ENCODE measurements at regions not wholly inside any gene's neighbourhood (a gene's known extent, or its start where the extent isn't known, plus 50 kb on each side); places are given as distances from the start of the nearest gene placed in this dataset.
"Not testable (repeated sequence)": the region's sequence is repeated elsewhere in the genome, so short reads cannot be mapped to it uniquely, and the experiment has no call there.

DNA sequence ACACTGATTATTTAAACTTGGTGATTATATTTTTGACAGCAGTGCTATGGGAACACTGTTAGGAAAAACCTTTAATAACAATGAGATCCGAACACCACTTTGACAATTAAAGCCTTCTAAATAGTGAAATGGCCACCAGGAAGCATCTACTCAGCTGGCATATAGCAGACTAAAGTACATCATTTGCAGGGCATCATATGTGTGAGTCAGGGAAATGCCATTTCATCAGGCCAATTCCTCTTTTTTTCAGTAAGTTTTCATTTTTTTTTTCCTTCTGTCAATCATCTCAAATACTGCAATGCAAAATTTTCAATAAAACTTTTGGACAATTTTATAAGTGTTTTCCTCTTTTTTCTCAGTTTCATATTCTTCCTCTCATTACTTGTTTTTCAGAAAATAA lies 521.4 kb upstream of the SEMA3D start:
- DNase-seq: no peak

DNA sequence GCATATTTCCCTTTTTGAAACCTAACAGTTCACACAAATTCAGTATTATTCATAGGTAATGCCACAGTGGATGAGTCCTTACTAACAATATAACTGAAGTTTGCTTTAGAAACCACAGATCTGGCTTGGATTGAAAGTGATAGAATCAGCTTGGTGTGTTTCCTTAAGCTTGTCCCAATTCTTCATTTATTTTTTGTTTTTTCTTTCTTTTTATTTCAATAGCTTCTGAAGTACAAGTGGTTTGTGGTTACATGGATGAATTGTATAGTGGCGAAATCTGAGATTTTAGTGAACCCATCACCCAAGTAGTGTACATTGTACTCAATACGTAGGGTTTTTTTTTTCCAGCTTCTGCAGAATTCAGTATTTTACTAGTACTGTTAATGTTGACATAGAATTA lies 518.2 kb upstream of the SEMA3D start:
- no peak for DNase-seq

DNA sequence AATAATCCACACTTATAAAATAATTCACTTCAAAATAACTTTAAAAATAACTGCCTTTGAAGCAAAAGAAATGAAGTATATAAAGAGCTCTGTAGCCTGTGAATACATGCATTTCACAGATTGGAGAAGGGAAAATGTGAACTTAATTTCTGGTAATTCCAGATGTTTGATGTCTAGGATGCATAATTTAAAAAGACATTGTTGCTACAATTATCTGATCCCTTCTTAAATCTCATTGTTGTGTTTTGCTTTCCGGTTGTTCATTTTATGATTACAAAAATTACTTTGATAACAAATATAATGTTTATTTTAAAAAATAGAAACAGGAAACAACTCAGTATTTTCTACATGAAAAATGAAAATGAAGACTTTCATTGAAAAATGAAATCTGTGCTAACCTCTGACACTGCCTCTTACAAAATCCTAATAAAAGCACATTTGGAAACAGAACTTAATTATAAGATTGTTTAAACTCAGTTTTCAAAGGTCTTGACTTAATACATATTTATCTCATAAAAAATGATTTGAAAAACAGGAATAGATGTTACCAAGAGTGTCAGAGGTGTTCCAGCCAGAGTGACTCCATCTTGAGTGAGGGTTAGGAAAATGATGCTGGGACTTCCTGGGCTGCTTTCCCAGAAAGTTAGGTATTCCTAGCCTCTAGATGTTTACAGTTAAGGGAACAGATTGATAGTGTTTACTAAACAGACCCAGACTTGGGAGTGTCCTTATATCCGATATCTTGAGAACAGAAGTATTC lies 516.6 kb upstream of the SEMA3D start:
- DNase-seq: no peak

DNA sequence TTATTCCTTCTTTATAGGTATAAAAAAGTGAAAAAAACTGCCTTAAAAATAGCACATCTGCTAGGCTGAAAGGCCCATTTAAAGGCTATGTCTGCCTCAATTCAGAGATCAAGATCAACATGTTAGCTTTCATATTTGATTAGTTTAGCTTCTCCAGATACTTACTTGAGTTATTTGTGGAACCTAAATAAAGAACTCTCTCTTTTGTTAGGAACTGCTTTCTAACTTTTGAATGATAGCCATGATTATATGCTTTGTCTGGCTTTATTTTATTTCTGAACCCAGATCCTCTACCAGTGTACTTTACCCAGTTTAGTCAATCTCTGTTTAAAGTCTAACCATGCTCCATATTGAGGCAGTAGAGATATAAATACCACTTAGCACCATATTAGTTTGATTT lies 515.5 kb upstream of the SEMA3D start:
- DNase-seq: no peak

- no peak for DNase-seq
Measured at GRCh38 chr7:85699482-85699881, 512.6 kb upstream of the SEMA3D start.

GRCh38 chr7:85695533-85695932 lies 508.7 kb upstream of the SEMA3D start:
- DNase-seq: no peak

DNA sequence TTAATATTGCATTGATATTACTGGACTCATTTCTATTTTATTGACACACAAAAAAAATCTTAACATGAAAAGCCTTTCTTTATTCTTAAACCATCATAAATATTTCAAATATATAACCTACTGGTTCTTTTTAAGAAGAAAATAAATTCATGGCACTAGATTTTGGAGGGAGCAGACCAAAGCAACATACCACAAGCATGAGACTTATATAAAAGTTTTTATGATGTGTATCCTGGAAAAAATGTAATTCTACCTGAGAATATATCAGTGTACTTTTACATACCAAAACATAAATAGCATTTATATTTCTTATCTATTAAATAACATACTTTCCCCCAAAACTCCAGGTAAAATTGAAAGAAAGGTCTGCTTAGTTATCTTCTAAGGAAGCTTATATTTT lies 508.2 kb upstream of the SEMA3D start:
- DNase-seq: no peak

GRCh38 chr7:85693326-85693725 lies 506.5 kb upstream of the SEMA3D start:
- DNase-seq: no peak

GRCh38 chr7:85688712-85689111 lies 501.9 kb upstream of the SEMA3D start:
- no peak for DNase-seq

DNA sequence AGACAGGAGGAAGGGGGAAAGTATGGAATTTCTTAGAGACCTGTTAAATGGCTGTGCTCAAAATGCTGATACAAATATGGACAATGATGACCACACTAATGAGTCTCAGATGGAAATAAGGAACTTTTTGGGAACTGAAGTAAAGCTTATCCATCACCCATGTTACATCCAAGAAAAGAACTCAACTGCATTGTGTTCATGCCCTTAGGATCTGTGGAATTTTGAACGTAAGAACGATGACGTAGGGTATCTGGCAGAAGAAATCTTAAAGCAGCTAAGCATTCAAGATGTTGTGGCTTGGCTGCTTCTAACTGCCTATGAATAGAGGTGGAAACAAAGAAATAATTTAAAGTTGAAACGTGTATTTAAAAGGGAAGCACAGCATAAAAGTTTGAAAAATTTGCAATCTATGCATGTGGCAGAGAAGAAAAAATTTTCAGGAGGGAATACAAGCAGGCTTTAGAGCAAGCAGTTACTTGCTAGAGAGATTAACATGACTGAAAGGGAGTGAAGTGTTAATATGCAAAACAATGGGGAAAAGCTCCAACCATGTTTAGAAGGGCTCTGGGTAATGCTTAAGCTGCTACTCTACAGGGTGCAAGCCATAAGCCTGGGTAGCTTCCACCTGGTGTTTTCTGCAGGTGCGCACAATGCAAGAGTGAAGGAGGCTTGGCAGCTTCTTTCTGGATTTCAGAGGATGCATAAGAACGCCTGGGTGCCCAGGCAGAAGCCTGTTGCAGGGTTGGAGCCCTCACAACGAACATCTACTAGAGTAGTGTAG lies 499.7 kb upstream of the SEMA3D start:
- no peak for DNase-seq

DNA sequence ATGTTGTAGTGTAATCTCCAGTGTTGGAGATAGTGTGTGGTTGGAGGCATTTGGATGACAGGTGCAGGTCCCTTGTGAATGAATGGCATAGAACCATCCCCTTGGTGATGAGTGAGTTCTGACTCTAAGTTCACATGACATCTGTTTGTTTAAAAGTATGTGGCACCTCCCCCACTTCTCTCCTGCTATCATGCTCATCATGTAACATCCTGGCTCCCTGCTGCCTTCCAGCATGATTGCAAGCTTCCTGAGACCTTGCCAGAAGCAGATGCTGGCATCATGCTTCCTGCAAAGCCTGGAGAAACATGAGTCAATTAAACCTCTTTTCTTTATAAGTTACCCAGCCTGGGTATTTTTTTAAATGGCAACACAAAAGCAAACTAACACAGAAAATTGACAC lies 499.0 kb upstream of the SEMA3D start:
- DNase-seq: no peak

DNA sequence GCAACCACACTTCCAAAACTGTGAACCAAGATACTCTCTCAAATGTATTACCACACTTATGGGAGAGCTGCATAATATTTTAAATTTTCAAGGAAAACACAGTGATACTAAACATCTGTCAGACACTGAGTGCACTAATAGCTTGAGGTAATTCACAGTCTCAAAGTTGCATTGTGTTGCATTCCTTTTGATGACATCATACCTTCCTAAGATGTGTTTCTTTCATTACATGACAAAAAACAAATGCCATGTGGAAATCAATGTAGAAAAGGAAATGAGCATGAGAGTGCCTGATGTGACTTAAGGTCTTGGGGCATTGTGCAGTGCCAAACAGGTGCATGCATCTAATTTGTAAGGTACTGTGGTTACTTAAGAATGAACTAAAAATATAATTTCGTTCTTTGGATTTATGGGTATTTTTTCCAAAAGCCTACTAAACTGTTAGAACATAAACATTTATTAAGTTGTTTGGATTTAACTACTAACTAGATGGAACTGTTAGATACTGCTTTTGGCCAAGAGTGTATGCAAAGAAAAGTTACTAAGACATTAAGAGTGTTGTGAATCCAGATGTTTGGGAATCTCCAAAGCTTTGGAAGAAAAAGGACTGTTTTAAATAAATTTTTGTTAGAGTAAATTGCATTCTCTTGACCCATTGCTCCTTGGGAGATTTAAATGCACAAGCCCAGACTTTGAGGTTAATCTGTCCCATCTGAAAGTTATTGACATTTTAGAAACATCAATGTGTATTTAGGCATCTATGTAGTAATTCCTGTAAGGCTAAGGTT lies 496.2 kb upstream of the SEMA3D start:
- no peak for DNase-seq

DNA sequence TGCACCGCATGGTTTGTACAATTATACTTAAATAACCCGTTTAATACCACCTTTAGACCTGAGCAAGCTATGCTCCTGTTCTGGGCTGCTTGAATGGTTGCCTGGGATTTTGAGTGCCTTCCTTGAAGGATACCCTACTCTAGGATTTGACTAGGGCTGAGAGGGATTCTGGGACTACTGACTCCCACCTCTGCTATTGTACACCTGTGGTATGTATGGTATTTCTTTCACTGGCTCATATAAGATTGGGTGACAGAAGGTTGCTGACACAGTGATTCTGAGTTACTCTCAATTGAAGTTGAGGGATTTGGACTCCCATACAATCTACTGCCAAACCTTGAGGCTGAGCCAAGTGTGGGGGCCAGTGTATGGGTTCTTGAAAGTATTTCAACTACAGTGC lies 494.4 kb upstream of the SEMA3D start:
- DNase-seq: no peak

DNA sequence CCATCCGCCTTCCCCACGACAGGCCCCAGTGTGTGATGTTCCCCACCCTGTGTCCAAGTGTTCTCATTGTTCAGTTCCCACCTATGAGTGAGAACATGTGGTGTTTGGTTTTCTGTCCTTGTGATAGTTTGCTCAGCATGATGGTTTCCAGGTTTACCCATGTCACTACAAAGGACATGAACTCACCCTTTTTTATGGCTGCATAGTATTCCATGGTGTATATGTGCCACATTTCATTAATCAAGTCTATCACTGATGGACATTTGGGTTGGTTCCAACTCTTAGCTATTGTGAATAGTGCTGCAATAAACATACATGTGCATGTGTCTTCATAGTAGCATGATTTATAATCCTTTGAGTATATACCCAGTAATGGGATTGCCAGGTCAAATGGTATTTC lies 488.2 kb upstream of the SEMA3D start:
- DNase-seq: not testable (repeated sequence)

DNA sequence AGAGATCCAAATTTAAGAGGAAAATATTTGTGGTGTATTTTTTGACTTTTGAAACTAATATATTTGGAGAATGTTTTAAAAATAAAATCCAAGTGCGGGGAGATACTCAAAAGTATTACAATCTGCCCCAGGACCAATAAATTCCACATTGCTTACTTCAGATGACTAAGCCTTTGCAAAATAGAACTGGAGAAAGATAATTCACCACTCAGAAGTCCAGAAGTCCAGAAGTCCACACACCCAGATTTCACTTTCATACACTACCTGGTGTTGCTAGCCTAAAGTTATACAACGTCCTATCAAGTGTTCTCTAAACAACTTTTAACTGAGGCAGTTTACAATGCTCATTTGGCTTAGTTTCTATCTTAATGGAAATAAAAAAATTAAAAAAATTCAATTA lies 487.0 kb upstream of the SEMA3D start:
- DNase-seq: no peak

DNA sequence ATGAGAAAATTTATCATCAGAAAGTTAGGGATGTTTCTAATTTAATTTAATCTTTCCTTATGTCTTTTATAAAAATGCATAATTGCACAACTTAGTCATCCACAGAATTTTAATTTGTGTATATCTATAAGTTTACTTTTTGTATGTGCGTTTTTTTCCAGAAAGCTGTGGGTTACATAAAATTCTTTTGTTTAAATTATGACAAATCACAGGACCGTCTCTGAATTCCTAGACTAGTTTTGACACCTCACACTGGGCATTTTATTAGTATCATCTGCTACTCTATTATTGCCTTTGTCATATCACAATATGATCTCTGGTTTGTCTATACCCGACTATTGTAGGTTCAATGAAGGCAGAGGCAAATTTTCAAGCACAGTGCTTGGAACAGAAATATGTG lies 482.4 kb upstream of the SEMA3D start:
- no peak for DNase-seq

DNA sequence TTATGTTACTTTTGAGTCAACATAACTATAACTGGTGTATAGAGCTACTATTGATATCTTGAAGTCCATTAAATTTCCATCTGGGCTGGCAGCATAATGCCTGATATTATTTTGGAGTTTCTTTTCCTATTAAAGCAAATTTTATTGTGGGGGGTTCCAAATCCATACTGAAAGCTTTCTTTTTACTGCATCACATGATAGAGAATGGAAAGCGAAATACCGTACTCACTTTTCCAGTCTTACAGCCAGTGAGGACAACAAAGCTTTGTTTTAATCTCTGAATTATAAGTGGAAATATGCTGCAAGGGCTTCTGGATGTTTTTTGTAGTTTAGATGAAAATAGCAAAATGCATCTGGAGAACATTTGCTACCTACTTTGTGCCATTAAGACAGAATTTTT lies 477.5 kb upstream of the SEMA3D start:
- DNase-seq: no peak

DNA sequence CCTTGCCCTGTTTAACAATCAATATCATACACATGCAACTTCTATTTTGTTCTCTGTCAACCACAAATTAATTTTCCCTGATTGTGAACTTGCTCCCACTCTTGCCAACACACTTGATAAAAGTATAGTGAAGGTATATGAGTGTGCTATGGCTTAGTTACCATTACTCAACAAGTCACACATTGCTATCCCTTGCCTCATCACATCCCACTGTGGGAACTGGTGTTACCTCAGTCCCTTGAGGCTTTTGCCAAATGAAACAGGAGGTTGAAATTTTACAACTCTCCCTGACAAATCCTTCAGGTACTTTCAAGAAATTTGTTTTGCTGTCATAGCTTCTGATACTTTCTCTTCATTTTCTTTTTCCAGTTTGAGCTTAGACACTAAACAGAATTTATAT lies 472.5 kb upstream of the SEMA3D start:
- no peak for DNase-seq

- no peak for DNase-seq
Measured at GRCh38 chr7:85655252-85655651, 468.4 kb upstream of the SEMA3D start.

GRCh38 chr7:85644272-85644671 lies 457.4 kb upstream of the SEMA3D start:
- no peak for DNase-seq

GRCh38 chr7:85641331-85641730 lies 454.5 kb upstream of the SEMA3D start:
- no peak for DNase-seq

- DNase-seq: no peak
Measured at GRCh38 chr7:85638394-85638793, 451.5 kb upstream of the SEMA3D start.

DNA sequence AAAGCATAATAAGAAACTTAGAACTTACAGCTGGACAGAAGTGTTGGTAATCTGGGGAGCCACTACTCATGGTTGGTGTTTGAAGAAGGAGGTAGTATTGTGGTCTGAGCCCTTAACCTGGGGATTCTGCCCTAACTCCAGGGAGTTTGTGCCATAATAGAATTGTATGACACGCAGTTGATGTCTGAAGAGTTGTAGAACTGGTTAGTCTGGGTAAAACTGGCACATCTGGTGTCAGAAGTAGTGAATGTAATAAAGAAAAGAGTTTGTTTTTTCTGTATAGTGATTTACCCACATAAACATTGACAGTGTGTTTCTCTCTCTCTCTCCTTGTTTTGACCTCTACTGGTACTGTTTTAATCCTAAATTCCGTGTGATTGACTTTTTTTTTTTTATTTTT lies 448.1 kb upstream of the SEMA3D start:
- no peak for DNase-seq
